ENCODE measurements at regions not wholly inside any gene's neighbourhood (a gene's known extent, or its start where the extent isn't known, plus 50 kb on each side); places are given as distances from the start of the nearest gene placed in this dataset.

DNA sequence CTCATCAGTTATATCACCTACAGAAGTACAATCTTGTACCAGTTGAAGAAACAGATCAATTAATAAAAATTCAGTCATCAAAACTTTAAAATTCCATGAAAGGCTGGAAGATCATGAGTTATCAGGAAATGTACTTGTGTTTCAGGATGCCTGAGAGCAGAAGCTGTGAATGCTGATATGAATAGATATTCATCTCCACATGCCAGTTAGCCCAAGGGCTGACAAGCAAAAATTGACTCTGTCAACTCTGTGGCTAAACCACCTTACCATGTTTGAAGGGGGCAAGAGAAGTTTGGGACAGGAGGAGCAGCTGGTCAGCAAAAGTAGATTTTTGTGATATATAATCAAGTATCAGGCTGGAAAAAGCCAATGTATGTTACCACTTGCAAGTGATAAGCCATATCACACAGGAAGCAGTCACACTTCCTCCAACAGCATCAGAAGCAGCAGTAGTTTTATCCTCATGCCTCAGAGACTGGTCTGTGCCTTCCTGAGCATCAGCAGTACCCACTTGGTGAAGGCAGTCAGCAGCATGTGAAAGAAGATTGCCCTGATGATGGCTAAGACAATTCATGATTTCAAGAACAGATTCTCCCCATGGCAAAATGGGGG lies 328.2 kb upstream of the CNTNAP5 start:
- ATAC-seq (replicated peaks in 6 of 8), result no peak
- H3K4me3 ChIP-seq, result no peak overlapping the region
- in situ Hi-C loops (cut with MboI; ENCODE audit: low pct_unique_long_range_greater_than_20kb in 2 of 9, low sequenced_read_pairs in 9 of 9, unreplicated experiment in 9 of 9), result no loop called here
- no peak overlapping the region for H3K27ac ChIP-seq
- H3K4me1 ChIP-seq (replicated peaks in 1 of 2), result no peaks in the 10 kb centered on the region

DNA sequence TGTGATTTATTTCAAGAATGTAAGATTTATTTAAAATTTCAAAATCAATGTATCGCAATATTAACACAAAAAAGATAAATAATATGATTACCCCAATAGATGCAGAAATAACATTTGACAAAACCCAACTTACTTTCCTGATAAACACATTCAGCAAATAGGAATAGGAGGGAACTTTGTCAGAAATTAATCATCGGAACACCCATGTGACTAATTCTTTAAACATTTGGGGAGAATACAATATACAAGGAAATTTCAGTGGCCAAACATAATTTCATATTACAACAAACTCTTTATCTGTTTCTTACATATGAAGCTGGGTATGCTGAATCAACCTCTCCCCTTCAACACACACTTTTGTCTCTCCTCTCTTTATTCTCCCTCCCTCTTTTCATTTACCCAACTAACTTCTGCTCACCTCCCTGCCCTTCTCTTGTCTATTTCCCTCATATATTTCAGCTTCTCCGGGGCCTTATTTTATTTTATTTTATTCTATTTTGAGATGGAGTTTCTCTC lies 309.6 kb upstream of the CNTNAP5 start:
- WGBS, 10 experiments, result 0 to 100% (median 93%) methylated on average over 1 to 3 of the region's 3 CpGs
- Histone ChIP-seq H3K4me1 (replicated peaks in 1 of 2) (peaks cover 5 to 9% of the 10 kb centered on the region in 2 donors), H3K27ac (no peak overlapping the region), H3K4me3 (no peak overlapping the region)
- in situ Hi-C loops (cut with MboI; ENCODE audit: low pct_unique_long_range_greater_than_20kb in 2 of 9, low sequenced_read_pairs in 9 of 9, unreplicated experiment in 9 of 9), result no loop called here
- ATAC-seq (replicated peaks in 6 of 8), result no peak

DNA sequence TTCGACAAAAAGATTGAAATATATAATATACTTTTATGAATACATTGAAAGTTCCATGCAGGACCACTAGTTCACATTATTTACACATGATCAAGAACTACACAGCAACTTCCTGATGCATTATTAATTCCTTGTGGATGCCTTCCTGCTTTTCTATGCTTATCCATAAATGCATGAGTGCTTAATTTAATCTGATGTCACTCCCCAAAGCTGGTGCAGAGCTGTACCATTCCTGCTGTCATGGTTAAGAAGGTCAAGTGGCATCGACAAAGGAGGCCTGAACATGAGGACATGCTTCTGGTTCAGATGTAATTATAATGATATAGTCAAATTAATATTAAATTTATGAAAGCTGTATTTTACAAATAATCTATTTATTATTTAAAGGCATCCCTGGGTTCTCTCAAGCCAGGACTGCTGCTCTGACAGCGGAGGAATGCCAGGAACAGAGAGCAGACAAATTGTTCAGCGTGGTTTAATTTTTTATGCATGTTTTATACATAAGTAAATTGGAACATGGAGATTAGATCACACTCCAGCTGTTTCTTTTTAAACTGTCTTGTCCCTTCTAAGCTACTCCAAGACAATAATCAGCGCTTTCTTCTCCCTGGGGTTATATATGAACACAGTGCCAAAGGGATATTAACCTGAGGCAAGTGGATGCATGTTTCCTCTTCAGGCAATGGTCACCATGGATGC lies 307.3 kb upstream of the CNTNAP5 start:
- Histone ChIP-seq H3K4me1 (replicated peaks in 1 of 2) (peaks cover 5 to 9% of the 10 kb centered on the region in 2 donors), H3K27ac (peak overlapping the region in 1 of 2 donors; percentile 14), H3K4me3 (no peak overlapping the region)
- 3 to 100% (median 65%) methylated on average over 1 to 5 of the region's 5 CpGs for WGBS, 10 experiments
- ATAC-seq (replicated peaks in 6 of 8), result peak in 5 of 8 experiments; percentile 90 to 95 (median 94)
- in situ Hi-C loops (cut with MboI; ENCODE audit: low pct_unique_long_range_greater_than_20kb in 2 of 9, low sequenced_read_pairs in 9 of 9, unreplicated experiment in 9 of 9), result no loop called here

DNA sequence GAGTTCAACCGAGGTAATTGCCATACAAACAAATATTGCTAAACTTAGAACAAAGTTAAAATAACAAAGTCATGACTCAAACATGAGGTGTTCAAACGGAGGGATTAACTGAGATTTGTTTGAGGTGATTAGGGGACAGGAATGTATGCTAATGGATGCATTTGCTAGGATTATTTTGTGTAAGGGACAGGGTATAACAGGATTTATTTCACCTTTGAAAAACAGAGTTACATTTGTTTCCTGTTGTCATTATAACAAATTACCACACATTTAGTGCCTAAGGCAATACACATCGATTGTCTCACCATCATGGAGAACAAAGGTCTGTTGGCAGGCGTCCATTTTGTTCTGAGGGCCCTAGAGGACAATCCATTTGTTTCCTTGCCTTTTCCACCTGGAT lies 304.3 kb upstream of the CNTNAP5 start:
- no peak overlapping the region for H3K4me3 ChIP-seq
- WGBS, 10 experiments, result 0 to 100% (median 59%) methylated on average over 1 to 4 of the region's 4 CpGs
- in situ Hi-C loops (cut with MboI; ENCODE audit: low pct_unique_long_range_greater_than_20kb in 2 of 9, low sequenced_read_pairs in 9 of 9, unreplicated experiment in 9 of 9), result no loop called here

DNA sequence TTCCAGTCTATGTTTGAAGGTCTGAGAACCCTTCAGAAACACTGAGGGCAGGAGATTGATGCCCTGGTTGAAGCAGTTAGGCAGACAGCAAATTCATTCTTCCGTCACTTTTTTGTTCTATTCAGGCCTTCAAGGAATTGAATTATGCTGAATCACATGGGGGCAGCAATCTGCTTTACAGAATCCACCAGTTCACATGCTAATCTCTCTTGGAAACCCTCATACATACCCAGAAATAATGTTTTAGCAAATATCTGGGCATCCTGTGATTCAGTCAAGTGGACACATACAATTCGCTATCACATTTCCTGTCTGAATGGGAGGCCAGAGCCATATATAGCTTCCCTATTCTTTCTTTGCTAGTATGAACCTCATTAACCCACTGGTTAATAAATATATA lies 301.4 kb upstream of the CNTNAP5 start:
- 0 to 80% (median 44%) methylated on average over 1 to 2 of the region's 2 CpGs; no CpG with 5 or more reads in 1 of the 10 experiments for WGBS, 10 experiments
- peak in 5 of 8 experiments; percentile 72 to 92 (median 87) for ATAC-seq (replicated peaks in 6 of 8)
- Histone ChIP-seq H3K4me1 (replicated peaks in 1 of 2) (peaks cover 2 to 5% of the 10 kb centered on the region in 2 donors), H3K4me3 (no peak overlapping the region), H3K27ac (no peak overlapping the region)
- in situ Hi-C loops (cut with MboI; ENCODE audit: low pct_unique_long_range_greater_than_20kb in 2 of 9, low sequenced_read_pairs in 9 of 9, unreplicated experiment in 9 of 9), result no loop called here

More for the DNA sequence above, 304.3 kb upstream of the CNTNAP5 start:
- Histone ChIP-seq H3K4me1 (replicated peaks in 1 of 2) (peaks cover 7 to 14% of the 10 kb centered on the region in 2 donors), H3K27ac (no peak overlapping the region)
- no peak for ATAC-seq (replicated peaks in 6 of 8)

DNA sequence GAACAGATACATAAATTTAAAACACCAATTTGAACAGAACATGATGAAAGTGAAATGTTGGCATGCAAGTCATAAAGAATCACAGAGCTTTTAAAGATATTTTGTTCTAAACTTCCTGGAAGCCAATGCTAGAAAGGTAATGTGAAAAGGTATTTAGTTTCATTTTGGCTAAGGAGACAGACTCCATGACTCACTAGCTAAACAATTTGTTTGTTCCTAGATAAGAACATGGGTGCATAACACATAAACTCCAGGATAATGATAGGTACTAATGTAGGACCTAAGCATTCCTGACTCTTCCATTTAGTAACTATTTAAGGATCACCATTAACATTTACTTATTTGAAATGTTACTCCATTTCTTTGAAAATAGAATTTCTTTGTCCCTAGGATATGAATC lies 292.5 kb upstream of the CNTNAP5 start:
- in situ Hi-C loops (cut with MboI; ENCODE audit: low pct_unique_long_range_greater_than_20kb in 2 of 9, low sequenced_read_pairs in 9 of 9, unreplicated experiment in 9 of 9), result no loop called here
- ATAC-seq (replicated peaks in 6 of 8), result no peak

DNA sequence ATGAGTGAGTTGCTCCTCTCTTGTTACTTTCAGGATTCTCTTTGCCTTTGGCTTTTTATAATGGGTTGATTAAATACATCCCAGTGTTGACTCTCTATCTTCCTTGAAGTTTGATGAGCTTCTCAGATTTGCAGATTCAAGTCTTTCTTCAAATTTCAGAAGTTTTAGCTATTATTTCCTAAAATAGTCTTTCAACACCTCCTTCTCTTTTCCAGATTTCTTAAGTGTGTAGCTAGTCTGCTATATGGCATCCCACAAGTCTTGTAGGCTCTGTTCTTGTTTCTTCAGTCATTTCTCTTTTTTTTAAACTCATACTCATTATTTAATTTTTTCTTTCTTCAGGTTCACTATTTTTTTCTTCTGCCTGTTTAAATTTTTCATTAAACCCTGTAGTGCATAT lies 287.7 kb upstream of the CNTNAP5 start:
- Histone ChIP-seq H3K4me1 (replicated peaks in 1 of 2) (no peaks in the 10 kb centered on the region), H3K27ac (no peak overlapping the region), H3K4me3 (no peak overlapping the region)
- ATAC-seq (replicated peaks in 6 of 8), result no peak
- in situ Hi-C loops (cut with MboI; ENCODE audit: low pct_unique_long_range_greater_than_20kb in 2 of 9, low sequenced_read_pairs in 9 of 9, unreplicated experiment in 9 of 9), result no loop called here

More for the DNA sequence above, 292.5 kb upstream of the CNTNAP5 start:
- H3K4me1 ChIP-seq (replicated peaks in 1 of 2), result no peaks in the 10 kb centered on the region
- H3K27ac ChIP-seq, result no peak overlapping the region
- H3K4me3 ChIP-seq, result no peak overlapping the region

DNA sequence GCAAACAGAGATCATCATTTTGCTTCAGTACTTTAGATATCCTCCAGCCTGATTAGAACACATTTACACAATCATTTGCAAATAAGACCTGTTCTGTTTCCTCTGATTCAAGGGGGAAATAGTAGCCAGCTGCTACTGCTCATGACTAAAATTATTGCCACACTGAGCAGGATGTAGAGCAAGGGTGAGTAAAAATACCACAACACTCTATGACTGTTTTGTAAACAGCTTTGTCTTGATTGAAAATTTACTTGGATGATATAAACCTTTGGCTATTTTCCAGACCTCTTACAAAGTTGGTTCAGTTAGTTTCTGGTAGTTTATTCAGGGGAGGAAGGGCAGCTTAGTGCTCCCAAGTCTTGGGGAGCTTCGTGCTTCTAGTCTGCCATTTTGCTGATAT lies 286.4 kb upstream of the CNTNAP5 start:
- no peak for ATAC-seq (replicated peaks in 6 of 8)

DNA sequence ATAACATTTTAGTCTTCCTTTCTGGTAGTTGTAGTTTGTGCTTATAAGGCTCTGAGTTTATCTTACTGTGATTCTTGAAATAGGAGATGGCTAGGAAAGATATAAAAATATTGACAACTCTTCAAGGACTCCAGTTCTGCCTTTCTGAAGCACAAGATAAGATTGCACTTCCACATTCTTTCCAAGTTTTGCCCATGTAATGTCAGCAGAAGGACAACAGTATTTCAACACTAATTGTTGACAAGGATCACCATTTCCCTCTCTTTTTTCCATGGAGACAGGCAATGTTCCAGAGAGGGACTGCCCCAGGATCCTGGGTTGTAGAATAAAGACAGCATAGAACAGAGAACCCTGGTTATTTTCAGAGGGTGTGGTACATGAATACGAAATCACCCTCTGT lies 279.1 kb upstream of the CNTNAP5 start:
- no peak overlapping the region for H3K4me3 ChIP-seq
- no peaks in the 10 kb centered on the region for H3K4me1 ChIP-seq (replicated peaks in 1 of 2)
- ATAC-seq (replicated peaks in 6 of 8), result no peak
- 0 to 100% (median 70%) methylated on average over 1 of the region's 1 CpG; no CpG with 5 or more reads in 4 of the 10 experiments for WGBS, 10 experiments
- no peak overlapping the region for H3K27ac ChIP-seq
- in situ Hi-C loops (cut with MboI; ENCODE audit: low pct_unique_long_range_greater_than_20kb in 2 of 9, low sequenced_read_pairs in 9 of 9, unreplicated experiment in 9 of 9), result no loop called here

More for the DNA sequence above, 286.4 kb upstream of the CNTNAP5 start:
- in situ Hi-C loops (cut with MboI; ENCODE audit: low pct_unique_long_range_greater_than_20kb in 2 of 9, low sequenced_read_pairs in 9 of 9, unreplicated experiment in 9 of 9), result no loop called here
- 0 to 100% (median 14%) methylated on average over 1 of the region's 1 CpG; no CpG with 5 or more reads in 3 of the 10 experiments for WGBS, 10 experiments
- Histone ChIP-seq H3K4me3 (no peak overlapping the region), H3K4me1 (replicated peaks in 1 of 2) (no peaks in the 10 kb centered on the region), H3K27ac (no peak overlapping the region)

DNA sequence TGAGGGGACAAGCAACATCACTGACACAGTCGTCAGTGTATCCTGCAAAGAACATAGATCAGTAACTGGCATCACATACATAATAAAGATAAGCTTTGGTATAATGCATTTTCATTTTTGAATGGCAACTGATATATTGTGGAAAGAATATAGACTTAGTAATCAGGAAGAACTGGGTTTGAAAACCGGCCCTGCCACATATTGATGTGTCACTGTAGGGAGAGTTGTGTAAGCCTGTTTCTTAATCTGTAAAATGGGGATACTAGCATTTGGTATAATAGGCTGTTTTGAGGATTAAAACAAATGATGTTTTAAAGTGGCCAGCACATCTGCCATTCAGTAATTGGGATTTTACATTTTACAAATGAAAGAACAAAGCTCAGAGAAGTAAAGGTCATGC lies 277.8 kb upstream of the CNTNAP5 start:
- no peak overlapping the region for H3K27ac ChIP-seq
- WGBS, 10 experiments, result 0 to 93% (median 86%) methylated on average over 1 to 2 of the region's 2 CpGs; no CpG with 5 or more reads in 1 of the 10 experiments
- ATAC-seq (replicated peaks in 6 of 8), result no peak
- no peaks in the 10 kb centered on the region for H3K4me1 ChIP-seq (replicated peaks in 1 of 2)
- in situ Hi-C loops (cut with MboI; ENCODE audit: low pct_unique_long_range_greater_than_20kb in 2 of 9, low sequenced_read_pairs in 9 of 9, unreplicated experiment in 9 of 9), result no loop called here
- H3K4me3 ChIP-seq, result no peak overlapping the region

DNA sequence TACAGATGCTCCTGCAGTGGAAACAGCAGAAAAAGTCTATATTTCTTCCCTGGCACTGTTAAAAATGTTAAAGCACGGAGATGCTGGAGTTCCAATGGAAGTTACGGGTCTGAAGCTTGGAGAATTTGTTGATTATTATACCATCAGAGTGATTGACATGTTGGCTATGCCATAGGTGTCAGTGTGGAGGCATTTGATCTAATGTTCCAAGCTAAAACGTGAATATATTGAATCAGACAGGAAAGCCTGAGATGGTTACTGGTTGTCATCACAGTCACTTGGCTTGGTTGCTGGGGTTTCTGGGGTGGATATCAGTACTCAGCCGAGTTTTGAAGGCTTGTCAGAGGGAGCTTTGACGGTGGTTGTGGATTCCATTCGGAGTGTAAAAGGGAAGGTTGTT lies 262.9 kb upstream of the CNTNAP5 start:
- Histone ChIP-seq H3K4me1 (replicated peaks in 1 of 2) (no peaks in the 10 kb centered on the region), H3K4me3 (no peak overlapping the region), H3K27ac (no peak overlapping the region)
- in situ Hi-C loops (cut with MboI; ENCODE audit: low pct_unique_long_range_greater_than_20kb in 2 of 9, low sequenced_read_pairs in 9 of 9, unreplicated experiment in 9 of 9), result no loop called here
- WGBS, 10 experiments, result 0 to 94% (median 50%) methylated on average over 1 to 4 of the region's 6 CpGs; no CpG with 5 or more reads in 2 of the 10 experiments
- ATAC-seq (replicated peaks in 6 of 8), result no peak

DNA sequence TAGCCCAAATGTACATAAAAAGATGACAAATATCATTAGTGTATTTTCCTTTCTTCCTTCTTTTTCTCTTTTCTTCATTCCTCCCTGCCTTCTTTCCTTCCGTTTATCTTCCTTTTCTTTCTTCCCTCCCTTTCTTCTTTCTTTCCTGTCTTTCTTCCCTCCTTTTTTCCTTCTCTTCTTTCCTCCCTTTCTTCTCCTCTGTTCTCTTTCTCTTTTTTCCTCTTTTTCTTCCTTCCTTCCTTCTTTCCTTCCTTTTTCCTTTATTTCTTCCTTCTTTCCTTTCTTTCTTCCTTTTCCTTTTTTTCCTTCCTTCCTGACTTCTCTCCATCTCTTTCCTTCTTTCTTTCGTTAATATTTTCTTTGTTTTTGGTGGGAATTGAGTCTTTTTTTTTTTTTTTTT lies 256.9 kb upstream of the CNTNAP5 start:
- ATAC-seq (replicated peaks in 6 of 8), result no peak
- 0 to 100% (median 63%) methylated on average over 2 of the region's 2 CpGs for WGBS, 10 experiments
- Histone ChIP-seq H3K27ac (no peak overlapping the region), H3K4me3 (no peak overlapping the region), H3K4me1 (replicated peaks in 1 of 2) (no peaks in the 10 kb centered on the region)
- in situ Hi-C loops (cut with MboI; ENCODE audit: low pct_unique_long_range_greater_than_20kb in 2 of 9, low sequenced_read_pairs in 9 of 9, unreplicated experiment in 9 of 9), result no loop called here

DNA sequence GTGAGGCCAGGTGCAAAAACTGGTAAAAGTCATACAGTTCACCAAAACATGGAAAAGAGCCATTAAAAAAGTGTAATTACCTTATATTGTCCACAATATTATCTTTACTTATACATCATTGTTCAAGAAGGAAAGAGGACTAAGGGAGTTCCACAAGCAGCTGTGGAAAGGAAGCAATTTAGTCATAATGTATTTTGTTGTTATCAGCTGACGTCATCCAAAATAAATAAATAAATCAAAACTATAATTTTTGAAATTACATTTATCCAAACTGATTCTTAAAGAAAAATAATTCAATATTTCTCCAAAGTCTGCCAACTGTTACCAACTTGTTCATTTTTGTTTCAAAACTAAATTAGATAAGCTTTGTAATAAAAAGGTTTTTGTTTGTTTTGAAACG lies 256.1 kb upstream of the CNTNAP5 start:
- Histone ChIP-seq H3K4me3 (no peak overlapping the region), H3K27ac (no peak overlapping the region), H3K4me1 (replicated peaks in 1 of 2) (no peaks in the 10 kb centered on the region)
- in situ Hi-C loops (cut with MboI; ENCODE audit: low pct_unique_long_range_greater_than_20kb in 2 of 9, low sequenced_read_pairs in 9 of 9, unreplicated experiment in 9 of 9), result no loop called here
- WGBS, 10 experiments, result 37 to 100% (median 85%) methylated on average over 1 to 2 of the region's 2 CpGs; no CpG with 5 or more reads in 1 of the 10 experiments
- no peak for ATAC-seq (replicated peaks in 6 of 8)

Measured in motor neuron (in vitro differentiated cells).